ENCODE measurements at regions not wholly inside any gene's neighbourhood (a gene's known extent, or its start where the extent isn't known, plus 50 kb on each side); places are given as distances from the start of the nearest gene placed in this dataset.
"Not testable (repeated sequence)": the region's sequence is repeated elsewhere in the genome, so short reads cannot be mapped to it uniquely, and the experiment has no call there.

GRCh38 chr9:30799527-30800101, 1584.8 kb upstream of the ACO1 start:
- DNase-seq = no peak

GRCh38 chr9:30800421-30800820, 1584.0 kb upstream of the ACO1 start:
- no peak for DNase-seq

DNA sequence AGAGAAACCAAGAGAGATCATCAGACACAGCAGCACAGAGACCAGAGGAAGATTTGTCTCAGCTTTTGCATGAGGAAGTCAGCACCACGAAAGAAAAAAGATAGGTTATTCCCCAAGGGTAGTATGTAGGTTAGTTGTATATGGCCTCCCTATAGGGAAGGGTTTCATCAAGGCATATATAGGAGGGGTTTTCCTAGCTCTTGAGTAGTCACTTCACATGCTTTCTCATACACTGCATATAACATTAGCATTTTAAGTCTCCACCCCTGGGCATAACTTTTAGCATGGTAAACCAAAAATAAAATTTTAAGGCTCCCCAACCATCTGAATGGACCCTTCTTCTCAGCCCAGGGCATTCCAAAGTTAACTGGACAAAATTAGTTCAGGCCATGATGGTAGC, 1571.6 kb upstream of the ACO1 start:
- DNase-seq = no peak

GRCh38 chr9:30815585-30815984, 1568.9 kb upstream of the ACO1 start:
- DNase-seq = no peak

DNA sequence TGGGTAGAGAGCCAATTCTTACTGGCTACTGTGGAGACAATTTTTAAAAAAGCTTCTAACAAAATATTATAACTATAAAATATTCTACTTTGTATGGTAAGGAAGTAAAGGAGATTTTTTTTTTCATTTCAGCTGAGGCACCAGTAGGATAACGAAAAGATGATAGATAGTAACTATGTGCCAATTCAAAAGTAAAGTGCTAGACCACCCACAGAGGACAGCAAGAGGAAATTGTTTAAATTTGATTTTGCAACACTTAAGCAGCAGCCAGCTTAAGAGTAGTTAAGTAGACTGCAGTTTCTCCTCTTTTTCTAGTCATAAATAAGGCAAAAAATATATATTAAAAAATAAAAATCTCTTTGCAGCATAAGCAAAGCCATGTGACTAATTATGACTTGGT, 1539.3 kb upstream of the ACO1 start:
- DNase-seq = no peak

GRCh38 chr9:30846651-30847050, 1537.8 kb upstream of the ACO1 start:
- DNase-seq = no peak

DNA sequence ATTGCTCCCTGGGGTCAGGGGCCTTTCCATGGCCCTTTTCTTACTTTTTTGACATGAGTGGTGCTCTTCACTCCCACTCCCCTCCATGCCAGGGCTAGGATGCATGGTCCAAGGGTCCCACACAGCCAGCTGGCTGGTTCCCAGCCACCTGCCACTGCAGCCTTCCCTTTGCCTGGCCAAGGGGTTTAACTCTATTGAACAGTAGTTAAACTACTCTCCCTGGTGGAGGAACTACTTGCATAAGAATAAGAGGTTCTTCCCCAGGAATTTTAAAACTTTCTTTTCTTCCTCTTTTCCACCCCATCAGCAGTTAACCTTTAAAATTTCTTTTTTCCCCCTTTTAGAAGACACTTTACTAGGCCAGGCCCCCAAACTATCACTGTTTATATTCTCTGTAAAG, 1532.8 kb upstream of the ACO1 start:
- no peak for DNase-seq

DNA sequence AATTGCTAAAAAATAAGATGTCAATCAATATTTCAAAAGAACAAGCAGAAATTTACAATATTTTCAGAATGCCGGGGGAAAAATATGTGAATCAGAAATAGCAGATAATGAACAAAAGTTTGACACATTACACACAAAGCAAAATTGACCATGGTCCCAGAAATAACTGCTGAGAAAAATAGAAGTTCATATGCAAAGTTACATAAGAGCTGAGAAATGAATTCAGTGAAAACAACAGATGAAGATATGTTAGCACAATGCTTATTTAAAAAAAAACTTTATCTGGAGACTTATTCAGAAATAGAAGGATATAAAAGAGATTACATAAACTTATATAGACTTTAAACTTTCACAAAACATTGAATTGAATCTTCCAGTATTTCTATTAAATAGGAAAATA, 1483.7 kb upstream of the ACO1 start:
- no peak for DNase-seq

DNA sequence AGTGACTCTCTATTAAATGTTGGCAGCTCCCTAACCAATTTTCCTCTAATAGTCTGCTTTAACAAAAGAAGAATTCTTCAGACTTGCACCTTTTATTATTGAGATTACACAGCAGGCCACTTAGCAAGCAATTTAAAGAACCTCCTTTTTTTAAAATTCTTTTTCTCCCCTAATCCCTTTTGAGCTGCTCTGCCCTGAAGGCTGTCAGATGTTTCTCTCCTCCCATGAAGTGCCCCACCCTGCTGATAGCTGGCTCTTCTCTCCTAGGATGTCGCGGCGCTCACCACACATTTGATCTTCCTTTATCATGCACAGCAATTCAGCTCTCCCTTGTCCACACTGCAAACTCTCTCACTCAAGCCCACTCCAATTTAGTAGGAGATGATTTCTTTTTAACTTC, 1471.1 kb upstream of the ACO1 start:
- DNase-seq = no peak

DNA sequence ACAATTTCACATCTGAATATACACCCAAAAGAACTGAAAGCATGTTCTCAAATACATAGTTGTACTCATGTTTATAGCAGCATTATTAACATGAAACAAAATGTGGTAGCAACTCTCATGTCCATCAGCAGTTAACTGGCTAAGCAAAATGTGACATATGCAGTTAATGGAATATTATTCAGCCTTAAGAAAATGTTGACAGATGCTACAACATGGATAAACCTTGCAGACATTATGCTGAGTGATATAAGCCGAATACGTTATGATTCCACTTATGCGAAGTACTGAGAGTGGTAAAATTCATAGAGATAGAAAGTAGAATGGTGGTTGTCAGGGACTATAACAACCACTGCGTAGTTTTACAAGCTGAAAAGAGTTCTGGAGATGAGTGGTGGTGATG, 1469.0 kb upstream of the ACO1 start:
- no peak for DNase-seq

GRCh38 chr9:30925126-30925525, 1459.3 kb upstream of the ACO1 start:
- DNase-seq = no peak

DNA sequence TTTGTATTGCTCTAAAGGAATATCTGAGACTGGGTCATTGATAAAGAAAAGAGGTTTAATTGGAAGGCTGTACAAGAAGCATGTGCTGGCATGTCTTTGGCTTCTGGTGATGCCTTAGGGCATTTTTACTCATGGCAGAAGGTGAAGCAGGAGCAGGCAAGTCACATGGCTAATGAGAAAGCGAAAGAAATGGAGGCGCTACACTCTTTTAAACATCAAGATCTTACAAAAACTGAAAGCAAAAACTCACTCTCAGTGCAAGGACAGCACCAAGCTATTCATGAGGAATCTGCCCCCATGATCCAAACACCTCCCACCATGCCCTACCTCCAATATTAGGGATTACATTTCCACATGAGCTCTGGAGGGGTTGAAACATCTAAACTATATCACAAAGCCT, 1458.8 kb upstream of the ACO1 start:
- no peak for DNase-seq

- DNase-seq = no peak
These were observed 1456.4 kb upstream of the ACO1 start for GRCh38 chr9:30928045-30928444.

DNA sequence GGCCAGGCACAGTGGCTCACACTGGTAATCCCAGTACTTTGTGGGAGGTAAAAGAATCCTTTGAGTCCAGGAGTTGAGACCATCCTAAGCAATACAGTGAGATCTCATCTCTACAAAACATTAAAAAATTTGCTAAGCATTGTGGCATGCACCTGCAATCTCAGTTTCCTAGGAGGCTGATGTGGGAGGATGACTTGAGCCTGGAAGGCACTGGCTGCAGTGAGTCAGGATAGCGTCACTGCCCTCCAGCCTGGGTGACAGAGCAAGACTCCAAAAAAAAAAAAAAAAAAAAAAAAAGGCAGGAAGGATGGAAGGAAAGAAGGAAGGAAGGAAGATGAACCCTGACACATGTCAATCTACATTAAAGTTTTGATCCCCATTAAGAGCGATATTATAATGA, 1452.2 kb upstream of the ACO1 start:
- DNase-seq = no peak

DNA sequence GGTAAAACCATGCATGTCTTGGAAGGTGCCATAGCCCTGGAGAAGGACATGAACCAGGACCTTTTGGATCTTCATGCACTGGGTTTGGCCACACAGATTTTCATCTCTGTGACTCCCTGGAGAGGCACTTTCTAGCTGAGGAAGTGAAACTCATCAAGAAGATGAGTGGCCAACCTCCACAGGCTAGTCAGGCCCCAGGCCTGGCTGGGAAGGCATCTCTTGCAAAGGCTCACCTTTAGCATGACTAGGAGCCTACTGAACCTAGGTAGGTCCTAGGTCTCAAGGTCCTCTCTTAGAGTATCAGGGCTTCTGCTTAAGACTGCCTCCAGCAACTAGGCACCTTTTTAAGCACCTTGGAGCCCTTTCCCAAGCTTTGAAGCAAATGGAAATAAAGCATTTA, 1448.7 kb upstream of the ACO1 start:
- DNase-seq = no peak

DNA sequence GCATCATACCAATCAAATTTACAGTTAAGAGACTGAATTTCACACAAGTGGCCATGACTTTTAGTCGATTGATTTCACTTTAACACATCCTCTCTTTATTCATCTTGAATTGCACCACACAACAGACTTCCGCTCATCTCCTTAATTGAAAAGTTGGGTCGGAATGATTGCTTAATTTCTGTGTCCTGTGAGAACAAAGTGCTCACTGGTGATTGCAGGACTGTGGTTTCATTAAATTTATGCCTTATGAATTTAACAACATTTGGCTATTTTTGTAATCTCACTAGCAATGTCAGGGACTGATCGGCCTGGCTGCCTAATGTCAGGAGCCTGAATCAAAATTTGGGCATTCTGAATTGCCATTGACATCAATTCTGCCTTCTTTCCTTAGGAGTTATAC, 1447.3 kb upstream of the ACO1 start:
- DNase-seq = no peak

- DNase-seq = not testable (repeated sequence)
These were observed 1441.6 kb upstream of the ACO1 start for GRCh38 chr9:30942852-30943251.

DNA sequence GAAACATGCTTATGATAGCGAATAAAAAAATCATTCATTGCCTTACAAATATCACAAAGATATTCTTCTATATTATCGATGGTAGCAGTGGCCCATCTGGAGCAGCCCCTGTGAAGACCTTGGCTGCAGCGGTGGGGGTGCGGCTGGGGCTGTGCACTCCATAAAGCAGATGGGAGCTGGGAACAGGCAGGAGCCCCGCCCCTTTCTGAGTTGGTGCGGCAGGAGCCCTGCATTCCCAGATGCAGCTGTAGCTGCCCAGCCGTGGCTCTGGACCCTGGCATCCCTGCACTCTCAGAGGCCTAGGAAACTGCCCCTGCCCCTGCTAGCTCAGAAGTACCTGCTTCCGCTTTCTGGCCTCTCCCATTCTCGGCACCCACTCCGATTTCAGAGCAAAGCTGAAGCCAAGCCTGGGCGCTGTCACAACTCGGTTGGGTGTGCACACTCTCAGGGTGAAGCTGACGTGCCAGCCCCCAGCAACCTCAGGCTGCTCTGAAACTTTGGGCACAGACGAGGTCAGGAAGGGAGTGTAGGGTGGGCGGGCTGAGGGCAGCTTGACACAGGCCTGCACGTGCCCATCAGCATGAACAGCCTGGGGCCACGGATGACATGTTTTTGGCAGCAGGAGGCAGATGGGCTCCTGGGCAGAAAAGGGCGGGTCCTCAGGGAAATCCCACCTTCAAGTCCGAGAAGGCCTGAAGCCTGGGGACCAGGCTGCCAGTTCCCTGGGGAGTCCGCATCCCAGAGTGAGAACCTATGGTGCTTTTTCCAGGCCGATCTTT, 1440.8 kb upstream of the ACO1 start:
- no peak for DNase-seq

GRCh38 chr9:30944225-30944569, 1440.2 kb upstream of the ACO1 start:
- no peak for DNase-seq

GRCh38 chr9:30944741-30945280, 1439.6 kb upstream of the ACO1 start:
- no peak for DNase-seq

DNA sequence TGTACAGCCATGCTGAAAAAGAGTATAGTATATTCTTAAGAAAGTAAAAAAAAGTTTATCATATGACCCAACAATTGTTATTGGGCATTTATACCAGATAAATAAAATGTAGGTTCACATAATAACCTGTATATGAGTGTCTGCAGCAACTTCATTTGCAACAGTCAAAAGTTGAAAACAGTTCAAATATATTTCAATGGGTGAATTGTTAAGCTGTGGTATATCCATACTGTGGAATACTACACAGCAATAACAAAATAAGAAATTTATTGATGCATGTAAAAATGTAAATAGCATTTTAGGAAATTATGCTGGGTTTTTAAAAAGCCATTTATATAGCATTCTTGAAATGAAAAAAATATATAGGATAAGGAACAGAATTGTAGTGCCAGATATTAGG, 1420.1 kb upstream of the ACO1 start:
- no peak for DNase-seq

GRCh38 chr9:30967476-30967875, 1417.0 kb upstream of the ACO1 start:
- no peak for DNase-seq

DNA sequence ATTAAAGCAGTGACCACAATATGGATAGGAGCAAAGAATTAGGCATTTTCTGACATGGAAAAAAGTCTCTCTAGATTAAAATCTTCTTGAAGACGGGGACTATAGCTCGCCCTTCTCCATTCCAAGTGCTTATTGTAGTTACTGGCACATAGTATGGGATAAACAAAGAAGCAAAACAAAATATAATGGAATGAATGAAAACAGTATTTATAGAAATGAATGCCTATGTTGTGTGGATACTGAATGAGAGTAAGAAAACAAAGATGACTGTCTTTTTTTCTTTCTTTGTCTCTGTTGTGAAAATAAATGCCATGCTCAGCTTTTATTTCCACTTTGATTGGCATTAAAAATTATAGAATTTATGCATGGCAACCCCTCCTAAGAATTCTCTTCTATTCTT, 1414.3 kb upstream of the ACO1 start:
- no peak for DNase-seq

GRCh38 chr9:30970812-30971211, 1413.6 kb upstream of the ACO1 start:
- no peak for DNase-seq

DNA sequence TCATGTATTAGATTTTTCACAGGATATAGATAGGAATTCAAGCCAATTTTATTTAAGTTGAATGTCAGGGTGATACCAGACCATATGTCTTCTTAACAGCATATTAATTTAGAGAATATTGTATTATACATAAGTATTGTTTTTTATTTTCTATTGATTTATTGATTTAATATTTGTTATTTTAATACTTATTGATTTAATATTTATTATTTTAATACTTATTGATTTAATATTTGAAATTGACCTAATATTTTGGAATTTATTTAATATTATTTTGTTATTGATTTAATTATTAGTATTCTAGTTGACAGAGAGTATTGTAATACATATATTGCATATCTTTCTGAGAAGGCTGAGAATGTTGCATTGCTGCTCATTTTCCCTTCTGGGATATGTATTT, 1411.8 kb upstream of the ACO1 start:
- DNase-seq = no peak
